HG03439 (cell line): ENCODE measurements at regions not wholly inside any gene's neighbourhood (a gene's known extent, or its start where the extent isn't known, plus 50 kb on each side); places are given as distances from the start of the nearest gene placed in this dataset.

Experiments used
- ATAC-seq: cut with Tn5 transposase; IDR thresholded peaks from one replicate; pipeline ENCODE4 v1.9.1; 2021; ENCODE audit warnings: mild to moderate bottlenecking, moderate library complexity; ENCODE audit not compliant: unreplicated experiment

DNA sequence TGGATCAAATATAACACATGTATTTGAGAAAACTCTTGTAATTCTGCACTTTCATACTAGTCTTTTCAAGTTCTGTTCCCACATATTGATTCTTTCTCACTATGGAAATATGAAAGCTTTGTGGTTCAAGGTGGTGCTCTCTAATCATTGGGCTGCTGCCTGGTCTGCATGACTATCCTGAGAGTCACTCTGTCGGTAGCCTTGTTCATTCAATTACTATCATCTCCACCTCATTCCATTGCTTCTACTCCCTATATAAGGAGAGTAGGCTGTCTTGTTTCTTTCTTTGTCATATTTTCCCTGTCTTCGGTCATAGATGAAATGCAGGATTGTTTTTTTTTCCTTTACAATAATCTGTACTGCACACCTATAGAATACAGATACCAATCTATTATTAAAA, 341.4 kb upstream of the ACTBL2 start:
- no peak for ATAC-seq

- ATAC-seq, result no peak
Observed at GRCh38 chr5:57822651-57823050, 340.0 kb upstream of the ACTBL2 start.

DNA sequence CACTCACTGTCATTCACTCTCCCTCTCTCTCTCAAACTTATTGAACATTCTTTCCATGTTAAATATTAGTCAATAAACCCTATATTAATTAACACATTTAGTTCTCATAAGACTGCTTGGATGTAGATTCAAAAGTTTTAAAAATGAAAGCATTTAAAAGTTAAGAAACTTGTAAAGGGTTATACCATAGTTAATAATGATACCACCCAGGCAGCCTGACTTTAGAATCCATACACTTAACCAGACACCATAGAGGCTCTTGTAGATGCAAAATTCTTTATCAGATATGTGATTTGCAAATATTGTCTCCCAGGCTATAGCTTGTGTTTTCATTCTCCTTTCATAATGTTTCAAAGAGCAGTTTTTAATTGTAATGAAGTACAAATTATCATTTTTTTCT, 335.8 kb upstream of the ACTBL2 start:
- ATAC-seq, result no peak

GRCh38 chr5:57817924-57818323, 335.3 kb upstream of the ACTBL2 start:
- no peak for ATAC-seq

DNA sequence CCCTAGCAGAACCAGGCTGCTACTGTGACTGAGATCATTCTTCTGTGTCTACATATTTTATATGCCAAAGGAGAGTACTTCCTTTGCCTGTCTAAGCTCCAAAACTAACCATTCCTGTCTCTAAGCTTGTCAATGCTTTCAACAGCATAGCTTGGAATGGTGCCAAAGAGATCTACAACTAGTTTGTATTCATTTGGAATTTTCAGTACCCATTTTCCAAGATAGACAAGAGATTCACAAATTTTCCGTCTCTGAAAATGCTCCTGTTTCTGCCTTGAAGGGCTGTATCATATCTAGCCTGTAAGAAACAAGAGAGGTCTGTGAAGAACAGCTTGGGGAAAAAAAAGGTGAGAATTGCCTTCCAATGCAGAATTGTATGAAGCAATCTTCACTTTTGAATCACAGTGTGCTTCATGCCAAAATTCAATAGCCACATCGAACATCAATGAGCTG, 334.4 kb upstream of the ACTBL2 start:
- ATAC-seq, result no peak

- ATAC-seq, result no peak
Observed at GRCh38 chr5:57816108-57816507, 333.5 kb upstream of the ACTBL2 start.

- no peak for ATAC-seq
Observed at GRCh38 chr5:57805732-57806131, 323.1 kb upstream of the ACTBL2 start.

DNA sequence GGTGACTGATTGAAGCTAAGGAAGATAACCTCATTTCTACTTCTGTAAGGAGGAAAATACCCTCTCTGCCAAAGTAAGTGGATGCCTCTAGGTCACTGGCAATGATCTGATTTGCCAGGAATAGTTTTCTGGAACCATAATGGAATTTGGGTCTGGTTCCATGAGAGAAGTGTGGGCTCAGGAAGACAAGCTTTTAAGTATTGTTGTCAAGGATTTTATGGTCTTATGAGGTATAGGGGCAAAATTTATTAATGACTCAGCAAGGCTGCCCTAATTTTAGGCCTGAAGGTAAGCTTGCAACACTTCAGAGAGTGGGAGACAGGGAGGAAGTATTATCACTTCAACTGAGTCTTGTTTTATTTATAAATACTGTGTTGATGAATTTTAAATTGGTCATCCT, 322.6 kb upstream of the ACTBL2 start:
- ATAC-seq, result no peak

- no peak for ATAC-seq
Observed at GRCh38 chr5:57804505-57804904, 321.9 kb upstream of the ACTBL2 start.

DNA sequence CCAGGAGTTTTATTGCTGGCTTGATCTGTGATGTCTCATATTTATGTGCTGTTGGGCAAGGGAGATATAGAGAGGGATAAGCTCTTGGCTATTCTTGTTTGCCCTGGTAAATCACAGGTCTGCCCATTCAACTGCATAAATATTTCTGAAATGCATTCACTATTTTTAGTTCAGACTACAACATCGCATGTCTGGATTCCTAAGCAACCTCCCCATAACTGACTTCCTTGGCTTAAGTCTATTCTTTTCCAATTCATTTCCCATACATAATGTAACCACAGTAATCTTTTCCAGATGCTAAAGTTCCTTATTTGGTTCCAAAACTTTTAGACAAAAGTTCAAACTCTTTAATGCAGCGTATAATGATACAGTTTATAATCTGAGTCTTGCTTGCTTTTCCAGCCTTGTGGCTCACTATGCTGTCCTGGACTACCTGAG, 321.4 kb upstream of the ACTBL2 start:
- no peak for ATAC-seq

- ATAC-seq, result no peak
Observed at GRCh38 chr5:57802131-57802530, 319.5 kb upstream of the ACTBL2 start.

DNA sequence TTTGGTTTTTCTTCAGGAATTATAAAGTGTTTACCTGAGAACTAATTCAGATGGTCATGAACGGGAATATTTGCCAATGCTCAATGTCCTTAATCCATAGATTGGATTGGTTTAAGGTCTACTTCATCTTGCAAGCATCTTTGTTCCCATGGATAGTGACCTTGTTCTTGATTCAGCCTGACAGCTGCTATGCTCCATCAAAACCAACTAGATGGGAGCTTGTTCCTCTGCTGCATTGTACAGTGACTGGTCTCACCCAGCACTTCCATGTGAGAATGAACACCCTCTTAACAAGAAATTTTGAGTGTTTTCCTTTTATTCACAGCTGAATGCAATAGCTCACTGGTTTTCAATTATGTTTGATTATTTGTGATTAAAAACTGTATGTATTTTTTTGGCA, 312.6 kb upstream of the ACTBL2 start:
- no peak for ATAC-seq

GRCh38 chr5:57791875-57792274, 309.3 kb upstream of the ACTBL2 start:
- no peak for ATAC-seq

GRCh38 chr5:57785946-57786345, 303.3 kb upstream of the ACTBL2 start:
- no peak for ATAC-seq

- no peak for ATAC-seq
Observed at GRCh38 chr5:57784121-57784520, 301.5 kb upstream of the ACTBL2 start.

DNA sequence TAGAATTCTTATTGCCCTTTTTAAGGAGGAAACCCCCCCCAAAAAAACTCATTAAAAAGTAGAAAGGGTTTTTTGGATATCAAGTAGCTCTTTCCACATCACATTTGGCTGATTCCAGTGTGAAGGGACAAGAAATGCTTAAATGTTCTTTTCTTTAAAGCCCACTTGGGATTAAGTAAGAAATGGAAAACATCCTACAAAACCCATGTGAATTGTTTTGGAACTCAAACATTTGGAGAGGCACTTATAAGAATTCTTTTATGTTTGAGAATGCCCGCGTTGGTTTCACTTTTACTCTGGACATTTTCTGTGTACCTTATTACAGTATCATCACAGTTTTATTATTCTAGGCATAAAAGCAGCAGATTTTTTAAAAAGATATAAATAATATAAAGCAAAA, 301.1 kb upstream of the ACTBL2 start:
- no peak for ATAC-seq

- ATAC-seq, result no peak
Observed at GRCh38 chr5:57780961-57781325, 298.3 kb upstream of the ACTBL2 start.

- no peak for ATAC-seq
Observed at GRCh38 chr5:57780306-57780960, 297.8 kb upstream of the ACTBL2 start.

DNA sequence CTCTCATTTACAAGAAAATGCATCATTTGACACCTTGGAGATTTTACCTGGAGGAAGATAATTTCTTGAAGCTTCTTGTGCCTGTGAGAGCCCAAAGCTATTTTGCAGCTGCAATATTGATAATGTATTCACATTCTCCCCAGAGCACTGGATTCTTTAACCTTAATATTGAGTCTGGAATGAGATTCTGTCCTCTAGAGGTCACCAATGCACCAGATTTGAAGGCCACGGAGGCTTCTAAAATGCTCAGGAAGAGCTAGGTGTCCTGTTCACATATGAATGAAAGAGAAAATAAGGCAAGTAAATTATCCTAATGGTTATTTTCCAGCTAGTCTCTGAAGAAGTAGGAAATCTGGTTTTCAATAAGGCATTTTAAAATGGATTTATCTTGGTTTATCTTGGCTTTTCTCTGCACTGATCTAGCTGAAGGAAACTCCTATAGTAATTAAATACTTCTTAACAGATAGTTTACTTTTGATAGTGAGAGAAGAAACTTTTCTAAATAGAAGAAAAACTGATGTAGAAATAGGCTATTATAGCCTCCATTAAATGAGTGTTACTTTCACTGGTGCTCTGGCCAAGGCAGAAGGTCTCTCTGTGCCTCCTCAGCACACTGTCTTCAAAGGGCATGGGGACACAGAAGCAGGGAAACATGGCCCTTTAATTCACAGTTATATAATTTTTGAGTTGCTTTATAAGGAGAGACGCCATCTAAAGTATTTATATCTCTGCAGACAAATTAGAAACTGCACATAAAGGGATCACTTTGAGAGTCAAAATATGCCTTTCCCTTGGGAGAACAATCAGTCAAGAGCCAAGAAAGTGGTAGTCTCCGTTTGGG, 297.0 kb upstream of the ACTBL2 start:
- no peak for ATAC-seq

GRCh38 chr5:57778501-57779091, 296.0 kb upstream of the ACTBL2 start:
- ATAC-seq, result no peak

DNA sequence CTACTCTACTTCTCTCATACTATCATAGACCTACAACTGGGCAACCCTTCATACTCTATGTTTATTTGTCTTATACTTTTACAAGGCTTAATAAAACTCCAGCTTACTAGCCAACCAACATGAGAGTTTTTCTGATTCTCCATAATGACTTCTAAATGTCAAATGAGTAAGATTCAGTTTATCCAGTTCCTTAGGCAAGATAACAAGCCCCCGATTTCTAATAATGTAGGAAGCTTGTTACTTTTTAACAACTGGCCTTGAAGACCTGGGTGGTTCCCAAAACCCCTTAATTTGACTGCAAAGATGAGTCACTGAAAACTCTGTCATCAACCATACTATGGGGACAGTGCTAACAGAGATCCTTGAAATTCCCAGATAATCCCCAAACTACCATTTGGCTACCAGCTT, 294.6 kb upstream of the ACTBL2 start:
- no peak for ATAC-seq

GRCh38 chr5:57776035-57776434, 293.4 kb upstream of the ACTBL2 start:
- no peak for ATAC-seq
